GM21737 (cell line): ENCODE measurements at regions not wholly inside any gene's neighbourhood (a gene's known extent, or its start where the extent isn't known, plus 50 kb on each side); places are given as distances from the start of the nearest gene placed in this dataset.
"Not testable (repeated sequence)": the region's sequence is repeated elsewhere in the genome, so short reads cannot be mapped to it uniquely, and the experiment has no call there.

Experiments used
- ATAC-seq: cut with Tn5 transposase; IDR thresholded peaks from one replicate; pipeline ENCODE4 v1.9.1; 2021; ENCODE audit warnings: mild to moderate bottlenecking, moderate library complexity; ENCODE audit not compliant: unreplicated experiment

DNA sequence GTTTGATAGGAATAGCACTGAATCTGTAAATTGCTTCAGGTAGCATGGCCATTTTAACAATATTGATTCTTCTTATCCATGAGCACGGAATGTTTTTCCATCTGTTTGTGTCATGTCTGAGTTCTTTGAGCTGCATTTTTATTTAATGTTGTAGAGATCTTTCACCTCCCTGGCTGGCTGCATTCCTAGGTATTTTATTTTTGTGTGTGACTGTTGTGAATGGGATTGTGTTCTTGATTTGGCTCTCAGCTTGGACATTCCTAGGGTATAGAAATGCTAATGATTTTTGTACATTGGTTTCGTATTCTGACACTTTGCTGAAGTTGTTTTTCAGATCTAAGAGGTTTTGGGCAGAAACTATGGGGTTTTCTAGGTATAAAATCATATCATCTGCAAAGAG lies 152.9 kb upstream of the CHD1 start:
- no peak for ATAC-seq

DNA sequence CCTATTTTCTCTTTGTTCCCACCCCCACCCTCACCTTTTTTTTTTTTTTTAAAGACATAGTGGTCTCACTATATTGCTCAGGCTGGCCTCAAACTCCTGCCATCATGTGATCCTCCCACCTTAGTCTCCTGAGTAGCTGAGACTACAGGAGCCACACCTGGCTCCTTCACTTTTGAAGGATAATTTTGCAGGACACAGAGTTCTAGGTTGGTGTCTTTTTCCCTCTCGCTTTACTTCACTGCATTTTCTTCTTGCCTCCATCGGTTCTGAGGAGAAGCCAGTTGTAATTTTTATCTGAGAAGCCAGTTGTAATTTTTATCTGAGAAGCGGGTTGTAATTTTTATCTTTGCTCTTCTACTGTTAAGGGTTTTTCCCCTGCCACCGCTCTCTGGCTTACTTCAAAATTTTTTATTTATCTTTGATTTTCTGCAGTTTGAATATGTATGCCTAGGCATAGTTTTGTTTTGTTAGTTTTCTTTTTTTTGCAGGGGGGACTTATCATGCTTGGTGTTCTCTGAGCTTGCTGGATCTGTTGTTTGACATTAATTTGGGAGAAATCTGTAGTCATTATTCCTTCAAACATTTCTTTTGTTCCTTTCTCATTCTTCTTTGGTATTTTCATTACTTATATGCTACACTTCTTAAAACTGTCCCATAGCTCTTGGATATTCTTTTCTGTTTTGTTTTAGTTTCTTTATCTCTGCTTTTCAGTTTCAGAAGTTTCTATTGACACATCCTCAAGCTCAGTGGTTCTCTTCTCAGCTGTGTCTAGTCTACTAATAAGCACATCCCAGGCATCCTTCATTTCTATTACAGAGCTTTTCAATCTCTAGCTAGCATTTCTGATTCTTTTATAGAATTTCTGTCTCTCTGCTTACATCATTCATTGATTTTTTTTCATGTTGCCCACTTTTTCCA lies 148.2 kb upstream of the CHD1 start:
- no peak for ATAC-seq

- no peak for ATAC-seq
Observed at GRCh38 chr5:99072846-99073245, 144.0 kb upstream of the CHD1 start.

GRCh38 chr5:99070822-99071221 lies 142.0 kb upstream of the CHD1 start:
- ATAC-seq, result no peak

GRCh38 chr5:99070362-99070761 lies 141.6 kb upstream of the CHD1 start:
- no peak for ATAC-seq

DNA sequence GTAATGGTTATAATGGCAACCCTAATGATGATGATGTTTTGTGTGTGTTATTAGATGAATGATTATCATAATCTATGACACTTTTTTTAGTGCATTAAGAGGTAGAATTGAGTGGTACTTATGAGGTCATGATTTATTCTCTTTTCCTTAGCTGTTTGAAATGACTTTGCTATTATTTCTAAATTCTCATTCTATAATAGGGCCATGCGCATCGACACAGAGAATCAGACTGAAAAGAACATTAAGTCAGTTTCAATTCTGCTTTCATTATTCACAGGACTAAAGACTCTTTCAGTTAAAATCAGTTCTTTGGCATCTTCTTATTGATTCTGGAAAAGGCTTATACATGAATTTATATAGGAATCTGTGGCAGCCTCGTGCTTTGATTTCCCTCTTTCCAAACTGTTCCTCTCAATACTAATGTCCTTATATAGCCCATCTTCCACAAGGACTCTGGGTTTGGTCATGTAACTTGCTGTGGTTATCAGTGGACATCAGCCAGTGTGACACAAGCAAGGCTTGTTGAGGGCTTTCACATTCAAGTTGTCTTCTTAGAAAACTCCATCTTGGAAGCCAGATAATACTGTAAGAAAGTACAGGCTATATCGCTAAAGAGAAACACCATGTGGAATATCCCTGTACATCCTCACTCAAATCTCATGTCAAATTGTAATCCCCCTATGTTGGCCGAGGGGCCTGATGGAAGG lies 140.3 kb upstream of the CHD1 start:
- ATAC-seq, result peak; percentile 60

DNA sequence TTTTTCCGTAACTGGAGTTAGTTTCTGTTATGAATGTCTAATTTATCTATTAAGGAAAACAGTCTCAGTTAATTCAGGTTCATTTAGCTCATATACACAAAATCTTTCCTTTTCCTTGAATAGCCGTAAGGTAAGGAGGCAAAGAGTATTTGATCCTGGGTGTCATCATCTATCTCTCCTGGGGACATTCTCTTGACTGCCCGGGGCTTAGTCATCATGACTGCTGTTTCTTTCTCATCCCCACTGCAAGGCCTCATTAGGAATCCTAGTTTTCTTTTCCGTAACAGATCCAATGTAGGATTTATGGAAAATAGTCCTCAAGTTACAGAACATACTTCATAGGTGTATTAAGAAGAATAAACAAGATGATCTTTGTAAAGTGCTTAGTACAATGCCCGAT lies 134.9 kb upstream of the CHD1 start:
- ATAC-seq, result no peak

GRCh38 chr5:99061711-99062110 lies 132.9 kb upstream of the CHD1 start:
- no peak for ATAC-seq

- no peak for ATAC-seq
Observed at GRCh38 chr5:99061299-99061698, 132.5 kb upstream of the CHD1 start.

GRCh38 chr5:99060306-99061261 lies 131.8 kb upstream of the CHD1 start:
- ATAC-seq, result no peak

DNA sequence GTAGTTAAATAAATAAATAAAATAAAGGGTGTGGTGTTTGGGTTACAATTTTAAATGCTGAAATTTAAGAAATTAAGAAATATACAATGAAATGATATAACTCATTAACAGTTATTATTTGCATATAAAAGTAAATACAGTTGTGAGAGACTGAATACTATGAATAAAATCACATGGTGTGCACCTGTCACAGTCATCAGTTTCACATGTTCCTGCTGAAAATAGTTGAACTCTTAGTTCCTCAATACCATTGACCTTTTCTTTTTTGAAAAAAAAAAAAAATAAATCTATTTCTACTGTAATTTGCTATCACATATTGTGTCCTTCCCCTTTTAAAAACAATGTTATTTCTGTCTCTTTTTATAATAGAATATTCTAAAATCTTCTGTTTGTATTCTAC lies 130.9 kb upstream of the CHD1 start:
- peak; percentile 67 for ATAC-seq

DNA sequence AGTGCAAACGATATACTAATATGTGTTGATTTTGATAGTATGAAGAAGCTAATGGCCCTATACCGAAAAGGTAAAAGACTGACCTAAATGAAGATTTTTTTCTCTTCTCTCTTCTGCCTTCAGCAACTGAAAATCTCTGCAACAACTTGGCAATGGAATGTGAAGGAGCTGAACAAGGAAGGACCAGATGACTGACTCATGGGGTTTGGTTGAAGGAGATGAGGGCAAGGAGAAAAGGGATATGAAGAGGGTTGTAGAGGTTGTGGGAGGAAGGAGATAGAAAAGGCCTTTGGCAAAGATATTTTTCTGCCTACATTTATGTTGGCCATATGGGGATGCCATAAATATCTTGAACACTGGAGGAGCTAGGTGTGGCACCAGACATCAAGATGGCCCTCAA lies 129.7 kb upstream of the CHD1 start:
- no peak for ATAC-seq

GRCh38 chr5:99054972-99055371 lies 126.2 kb upstream of the CHD1 start:
- ATAC-seq, result peak; percentile 57

- no peak for ATAC-seq
Observed at GRCh38 chr5:99045871-99046270, 117.1 kb upstream of the CHD1 start.

DNA sequence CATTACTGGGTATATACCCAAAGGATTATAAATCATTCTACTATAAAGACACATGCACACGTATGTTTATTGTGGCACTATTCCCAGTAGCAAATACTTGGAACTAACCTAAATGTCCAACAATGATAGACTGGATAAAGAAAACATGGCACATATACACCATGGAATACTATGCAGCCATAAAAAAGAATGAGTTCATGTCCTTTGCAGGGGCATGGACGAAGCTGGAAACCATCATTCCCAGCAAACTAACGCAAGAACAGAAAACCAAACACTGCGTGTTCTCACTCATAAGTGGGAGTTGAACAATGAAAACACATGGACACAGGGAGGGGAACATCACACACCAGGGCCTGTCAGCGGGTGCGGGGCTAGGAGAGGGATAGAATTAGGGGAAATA lies 114.5 kb upstream of the CHD1 start:
- not testable (repeated sequence) for ATAC-seq

DNA sequence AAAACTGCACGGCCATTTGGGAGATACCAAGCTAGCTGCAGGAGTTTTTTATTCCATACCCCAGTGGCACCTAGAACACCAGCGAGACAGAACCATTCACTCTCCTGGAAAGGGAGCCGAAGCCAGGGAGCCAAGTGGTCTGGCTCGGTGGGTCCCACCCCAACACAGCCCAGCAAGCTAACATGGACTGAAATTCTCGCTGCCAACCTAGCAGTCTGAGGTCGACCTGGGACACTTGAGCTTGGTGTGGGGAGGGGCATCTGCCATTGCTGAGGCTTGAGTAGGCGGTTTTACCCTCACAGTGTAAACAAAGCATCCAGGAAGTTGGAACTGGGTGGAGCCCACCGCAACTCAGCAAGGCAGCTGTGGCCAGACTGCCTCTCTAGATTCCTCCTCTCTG lies 108.9 kb upstream of the CHD1 start:
- ATAC-seq, result no peak

DNA sequence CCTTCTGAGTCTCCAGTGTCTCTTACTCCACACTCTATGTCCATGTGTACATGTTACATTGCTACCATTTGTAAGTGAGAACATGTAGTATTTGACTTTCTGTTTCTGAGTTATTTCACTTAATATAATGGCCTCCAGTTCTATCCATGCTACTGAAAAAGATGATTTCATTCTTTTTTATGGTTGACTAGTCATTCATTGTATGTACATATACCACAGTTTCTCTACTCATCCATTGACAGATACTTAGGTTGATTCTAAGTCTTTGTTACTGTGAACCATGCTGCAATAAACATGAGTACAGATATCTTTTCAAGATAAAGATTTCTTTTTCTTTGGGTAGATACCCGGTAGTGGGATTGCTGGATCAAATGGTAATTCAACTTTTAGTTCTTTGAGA lies 107.1 kb upstream of the CHD1 start:
- no peak for ATAC-seq

- no peak for ATAC-seq
Observed at GRCh38 chr5:99034336-99034735, 105.5 kb upstream of the CHD1 start.

DNA sequence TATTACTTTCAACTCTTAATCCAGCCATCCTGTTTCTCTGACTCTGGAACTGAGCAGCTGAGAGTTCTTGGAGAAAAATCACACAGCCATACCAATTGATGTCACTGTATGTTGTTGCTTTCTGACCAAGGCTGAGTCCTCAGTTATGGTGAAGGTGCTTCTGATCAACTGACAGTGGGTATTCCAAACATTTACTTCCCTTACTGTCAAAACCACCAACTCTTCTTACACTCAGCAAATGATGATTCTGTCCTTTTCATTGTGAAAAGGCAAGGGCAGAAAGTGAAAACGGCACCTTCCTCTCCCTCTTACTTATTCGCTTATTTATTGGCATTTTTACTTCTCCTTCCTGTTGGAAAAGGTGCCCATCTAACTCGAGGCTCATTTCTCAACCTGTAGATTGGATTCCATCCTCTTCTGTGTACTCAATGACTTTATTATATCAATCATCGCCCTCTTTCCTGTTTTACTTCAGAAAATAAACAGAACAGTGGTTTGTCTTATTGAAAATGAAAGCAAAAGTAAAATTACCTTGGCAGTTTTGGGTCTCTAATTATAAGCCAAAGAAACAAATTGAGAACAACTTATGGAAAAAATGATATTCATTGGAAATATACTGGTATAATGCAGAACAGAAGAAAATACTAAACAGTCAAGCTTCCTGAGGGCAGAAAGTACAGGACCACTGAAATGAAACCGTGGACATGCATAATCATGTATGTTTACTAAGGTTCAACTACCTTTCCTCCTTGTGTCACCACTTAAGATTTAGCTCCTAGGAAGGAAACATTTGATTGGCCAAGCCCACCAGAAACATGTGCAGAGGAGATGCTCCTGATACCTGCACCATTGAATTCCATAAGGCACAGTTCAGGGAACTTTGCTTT lies 104.5 kb upstream of the CHD1 start:
- peak; percentile 24 for ATAC-seq
